HepG2 (cell line): ENCODE measurements at regions not wholly inside any gene's neighbourhood (a gene's known extent, or its start where the extent isn't known, plus 50 kb on each side); places are given as distances from the start of the nearest gene placed in this dataset.

Experiments used
- ATAC-seq: fragments of 200-7000 bp; cut with Tn5 transposase; 3 replicates; pipeline ENCODE4 v1.9.1; 2020; ENCODE audit warnings: mild to moderate bottlenecking, moderate library complexity
- BruUV-seq: library from RNA; stranded (reverse); fragments of 400-500 nt; replicated peaks from 2 replicates; lab custom pipeline; 2021; lab: Mats Ljungman, UMichigan
- CTCF ChIA-PET: fragments of 300-600 bp; formaldehyde crosslinking; extraction: SDS; loops from one replicate; lab custom pipeline; 2021; ENCODE audit warnings: low total read pairs, inconsistent platforms, low intra/inter-chr PET ratio; lab: Yijun Ruan, JAX
- POLR2A ChIA-PET: fragments of 350-600 bp; sonication (Branson Sonifier 250); formaldehyde crosslinking; loops from one replicate; lab custom pipeline; 2020; ENCODE audit warnings: antibody characterized with exemption, inconsistent platforms; lab: Yijun Ruan, JAX
- DNase-seq: peaks from one replicate; pipeline ENCODE4 v3.0.0-alpha.2; 2015; ENCODE audit warnings: low spot score
- FAIRE-seq: peaks from 3 replicates; lab custom pipeline; 2011; peaks lifted over from hg19 to GRCh38; lab: Jason Lieb, UNC
- H2AFZ ChIP-seq: one replicate; pipeline ENCODE4 v1.6.1; 2011; ENCODE audit warnings: low read length, inconsistent platforms
- H3K27ac ChIP-seq: fragments of 300-600 bp; 3 replicates; pipeline ENCODE4 v1.8.0; 2011; ENCODE audit warnings: mixed run types, mild to moderate bottlenecking, mixed read lengths, low read length, inconsistent platforms; ENCODE audit not compliant: insufficient read depth; ENCODE audit errors: extremely low read length
- H3K27me3 ChIP-seq, 2 experiments: fragments of 200-600 bp in 1 of 2; 2 replicates in 1 of 2; 3 replicates in 1 of 2; pipeline versions ENCODE4 v1.6.0 to v1.8.0; 2011; ENCODE audit warnings: low read length in 2 of 2, mild to moderate bottlenecking in 2 of 2, moderate library complexity in 2 of 2, inconsistent platforms in 1 of 2; ENCODE audit not compliant: insufficient read depth in 2 of 2, control insufficient read depth in 1 of 2
- H3K36me3 ChIP-seq, 2 experiments: fragments of 200-600 bp in 1 of 2; replicated peaks in 1 of 2; 2 replicates in 1 of 2; 3 replicates in 1 of 2; pipeline versions ENCODE4 v1.5.1 to v1.8.0; 2011; ENCODE audit warnings: low read length in 2 of 2, inconsistent platforms in 1 of 2; ENCODE audit not compliant: insufficient read depth in 2 of 2, control insufficient read depth in 1 of 2
- H3K4me1 ChIP-seq: 2 replicates; pipeline ENCODE4 v1.5.1; 2012; ENCODE audit warnings: low read length, inconsistent platforms; ENCODE audit not compliant: insufficient read depth
- H3K4me2 ChIP-seq: 2 replicates; pipeline ENCODE4 v1.6.0; 2011; ENCODE audit warnings: low read depth, low read length, inconsistent platforms
- H3K4me3 ChIP-seq, 3 experiments: fragments of 200-600 bp in 1 of 3; sonication (generic), shearing (Covaris generic) in 1 of 3; replicated peaks in 1 of 3; 2 replicates each; pipeline ENCODE4 v1.5.1; 2011 to 2016; ENCODE audit warnings: low read length in 3 of 3, inconsistent platforms in 2 of 3, low read depth in 2 of 3, mild to moderate bottlenecking in 2 of 3, control low read depth in 1 of 3, mixed read lengths in 1 of 3; ENCODE audit not compliant: insufficient read depth in 1 of 3
- H3K79me2 ChIP-seq: one replicate; pipeline ENCODE4 v1.6.1; 2011; ENCODE audit warnings: low read length, inconsistent platforms; ENCODE audit not compliant: insufficient read depth
- H3K9ac ChIP-seq: 2 replicates; pipeline ENCODE4 v1.6.0; 2011; ENCODE audit warnings: mild to moderate bottlenecking, low read depth, low read length, inconsistent platforms; ENCODE audit not compliant: insufficient read depth
- H3K9me3 ChIP-seq: 2 replicates; pipeline ENCODE4 v1.5.1; 2012; ENCODE audit warnings: mild to moderate bottlenecking, low read length
- H4K20me1 ChIP-seq: 2 replicates; pipeline ENCODE4 v1.6.0; 2011; ENCODE audit warnings: inconsistent platforms, mild to moderate bottlenecking, low read length, moderate library complexity; ENCODE audit not compliant: insufficient read depth
- BRD4 ChIP-seq: sonication (generic); formaldehyde crosslinking; IDR thresholded peaks from 2 replicates; pipeline ENCODE4 v1.4.0; 2020; ENCODE audit warnings: missing genetic modification reagents
- CCAR2 ChIP-seq: fragments of 200-400 bp; formaldehyde crosslinking; optimal IDR thresholded peaks from 2 replicates; pipeline ENCODE3; 2018; ENCODE audit warnings: low read depth, mild to moderate bottlenecking, low read length, moderate library complexity
- ELF3 ChIP-seq: IDR thresholded peaks from 2 replicates; pipeline ENCODE4 v1.6.1; 2016; ENCODE audit warnings: missing genetic modification reagents, missing compliant biosample characterization
- ELF4 ChIP-seq: sonication (generic); formaldehyde crosslinking; IDR thresholded peaks from 2 replicates; pipeline ENCODE4 v1.5.0; 2020; ENCODE audit warnings: missing genetic modification reagents, mild to moderate bottlenecking, moderate library complexity, borderline replicate concordance
- GATAD2A ChIP-seq: IDR thresholded peaks from 2 replicates; pipeline ENCODE4 v1.6.1; 2016
- JARID2 ChIP-seq: sonication (generic); formaldehyde crosslinking; IDR thresholded peaks from 2 replicates; pipeline ENCODE4 v1.8.1; 2023; ENCODE audit warnings: missing genetic modification reagents, inconsistent platforms; ENCODE audit not compliant: insufficient replicate concordance
- KIAA2018 ChIP-seq: sonication (generic); formaldehyde crosslinking; IDR thresholded peaks from 2 replicates; pipeline ENCODE4 v1.5.0; 2020; ENCODE audit warnings: mild to moderate bottlenecking, missing genetic modification reagents, borderline replicate concordance
- NCOA1 ChIP-seq: sonication (generic); formaldehyde crosslinking; IDR thresholded peaks from 2 replicates; pipeline ENCODE4 v1.9.0; 2021; ENCODE audit warnings: missing genetic modification reagents
- ZHX1 ChIP-seq: sonication (generic); formaldehyde crosslinking; IDR thresholded peaks from 2 replicates; pipeline ENCODE4 v1.8.1; 2022; ENCODE audit warnings: low read depth, mild to moderate bottlenecking, missing genetic modification reagents
- ZNF30 ChIP-seq: sonication (generic); formaldehyde crosslinking; IDR thresholded peaks from 2 replicates; pipeline ENCODE4 v1.5.0; 2020; ENCODE audit warnings: mild to moderate bottlenecking, missing genetic modification reagents
- ZNF335 ChIP-seq: sonication (generic); formaldehyde crosslinking; IDR thresholded peaks from 2 replicates; pipeline ENCODE4 v1.4.0; 2020; ENCODE audit warnings: missing genetic modification reagents
- ZNF337 ChIP-seq: sonication (generic); formaldehyde crosslinking; IDR thresholded peaks from 2 replicates; pipeline ENCODE4 v1.5.1; 2020; ENCODE audit warnings: missing genetic modification reagents, low read depth, mild to moderate bottlenecking, borderline replicate concordance
- ZNF350 ChIP-seq: sonication (generic); formaldehyde crosslinking; IDR thresholded peaks from 2 replicates; pipeline ENCODE4 v1.4.0; 2020; ENCODE audit warnings: mild to moderate bottlenecking, low read depth, missing genetic modification reagents, borderline replicate concordance
- ZNF460 ChIP-seq: sonication (generic); formaldehyde crosslinking; IDR thresholded peaks from 2 replicates; pipeline ENCODE4 v1.5.1; 2020; ENCODE audit warnings: missing genetic modification reagents, mild to moderate bottlenecking, borderline replicate concordance
- ZNF557 ChIP-seq: sonication (generic); formaldehyde crosslinking; IDR thresholded peaks from 2 replicates; pipeline ENCODE4 v1.4.0; 2020; ENCODE audit warnings: missing genetic modification reagents
- ZNF614 ChIP-seq: IDR thresholded peaks from 2 replicates; pipeline ENCODE4 v1.6.1; 2018; ENCODE audit warnings: missing biosample characterization, missing genetic modification reagents, inconsistent platforms, borderline replicate concordance
- ZNF83 ChIP-seq: sonication (generic); formaldehyde crosslinking; IDR thresholded peaks from 2 replicates; pipeline ENCODE4 v1.4.0; 2020; ENCODE audit warnings: missing genetic modification reagents, mild to moderate bottlenecking, borderline replicate concordance
- WGBS: methylation state at CpG from one replicate; pipeline ENCODE4 v1.1.6; 2017; ENCODE audit warnings: low lambda C conversion rate; 5-methylcytosine and 5-hydroxymethylcytosine counted together
- in situ Hi-C: cut with HindIII; loops from 2 replicates; pipeline ENCODE4 v1.10.0; 2017; ENCODE audit warnings: low pct_unique_long_range_greater_than_20kb; ENCODE audit not compliant: extremely low pct_ligation_motif_present
- intact Hi-C: fragments of 100-400 bp; cut with micrococcal nuclease; formaldehyde crosslinking; loops from one replicate; pipeline ENCODE4 v1.10.0; 2022; ENCODE audit not compliant: unreplicated experiment

GRCh38 chr9:120156376-120156775 is 423.6 kb downstream of the CDK5RAP2 start:
- H3K4me1 ChIP-seq: no peaks in the 10 kb centered on the region
- POLR2A ChIA-PET: no interaction called here
- H3K79me2 ChIP-seq: no peaks in the 10 kb centered on the region
- no peaks in the 10 kb centered on the region for H3K36me3 ChIP-seq
- no peak overlapping the region for H3K9ac ChIP-seq
- no peak overlapping the region for H3K4me2 ChIP-seq
- FAIRE-seq: no peak
- in situ Hi-C loops: no loop called here
- no peak for ATAC-seq
- H3K27ac ChIP-seq: no peak overlapping the region
- WGBS: 39% methylated on average over 7 of the region's 8 CpGs
- no peak overlapping the region for H3K4me3 ChIP-seq
- H3K27me3 ChIP-seq: no peaks in the 10 kb centered on the region
- DNase-seq: no peak
- intact Hi-C loops: no loop called here
- no peaks in the 10 kb centered on the region for H4K20me1 ChIP-seq
- no TSS peak for BruUV-seq
- CTCF ChIA-PET: no interaction called here
- H2AFZ ChIP-seq: no peak overlapping the region
- TF ChIP-seq ZNF30 (CRISPR knock-in tag) (no peak), ELF3 (CRISPR knock-in tag) (no peak), GATAD2A (CRISPR knock-in tag) (no peak), ELF4 (CRISPR knock-in tag) (no peak), BRD4 (CRISPR knock-in tag) (no peak), ZNF83 (CRISPR knock-in tag) (no peak), CCAR2 (no peak), NCOA1 (no peak), ZNF350 (CRISPR knock-in tag) (no peak), ZNF614 (CRISPR knock-in tag) (no peak), KIAA2018 (no peak), JARID2 (CRISPR knock-in tag) (no peak), ZNF337 (CRISPR knock-in tag) (no peak), ZNF460 (CRISPR knock-in tag) (no peak), ZNF335 (CRISPR knock-in tag) (no peak), ZNF557 (no peak), ZHX1 (CRISPR knock-in tag) (no peak)
- H3K9me3 ChIP-seq: no peaks in the 10 kb centered on the region
